GM12873 (cell line): ENCODE measurements at regions not wholly inside any gene's neighbourhood (a gene's known extent, or its start where the extent isn't known, plus 50 kb on each side); places are given as distances from the start of the nearest gene placed in this dataset.

Experiments
- TF ChIP-seq, protein P1 (sequence below): IDR thresholded peaks from 2 replicates; pipeline ENCODE4 v1.5.1; 2012; ENCODE audit warnings: low read depth, mild to moderate bottlenecking, moderate library complexity, low read length, control low read depth; ENCODE audit not compliant: insufficient read depth; ENCODE audit errors: missing control alignments

DNA sequence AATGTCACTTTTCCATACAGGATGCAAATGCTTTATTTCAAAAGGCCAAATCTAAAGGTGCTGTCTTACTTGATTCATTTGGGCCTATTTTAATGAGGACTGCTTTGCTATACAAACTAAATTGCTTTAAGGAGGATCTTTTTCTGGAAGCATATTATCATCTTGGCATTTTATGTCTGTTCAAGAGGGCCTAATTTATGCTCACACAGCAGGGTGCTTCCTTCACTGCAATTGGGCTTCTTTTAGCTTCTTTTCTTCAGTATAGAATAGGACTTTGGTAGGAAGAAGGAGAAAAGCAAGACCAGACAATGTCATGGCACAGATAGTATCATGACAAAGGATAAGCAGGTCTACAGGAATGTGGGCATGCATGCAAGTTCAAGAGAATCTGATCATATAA lies 222.4 kb upstream of the ANKRD50 start:
- TF ChIP-seq, protein P1, sequence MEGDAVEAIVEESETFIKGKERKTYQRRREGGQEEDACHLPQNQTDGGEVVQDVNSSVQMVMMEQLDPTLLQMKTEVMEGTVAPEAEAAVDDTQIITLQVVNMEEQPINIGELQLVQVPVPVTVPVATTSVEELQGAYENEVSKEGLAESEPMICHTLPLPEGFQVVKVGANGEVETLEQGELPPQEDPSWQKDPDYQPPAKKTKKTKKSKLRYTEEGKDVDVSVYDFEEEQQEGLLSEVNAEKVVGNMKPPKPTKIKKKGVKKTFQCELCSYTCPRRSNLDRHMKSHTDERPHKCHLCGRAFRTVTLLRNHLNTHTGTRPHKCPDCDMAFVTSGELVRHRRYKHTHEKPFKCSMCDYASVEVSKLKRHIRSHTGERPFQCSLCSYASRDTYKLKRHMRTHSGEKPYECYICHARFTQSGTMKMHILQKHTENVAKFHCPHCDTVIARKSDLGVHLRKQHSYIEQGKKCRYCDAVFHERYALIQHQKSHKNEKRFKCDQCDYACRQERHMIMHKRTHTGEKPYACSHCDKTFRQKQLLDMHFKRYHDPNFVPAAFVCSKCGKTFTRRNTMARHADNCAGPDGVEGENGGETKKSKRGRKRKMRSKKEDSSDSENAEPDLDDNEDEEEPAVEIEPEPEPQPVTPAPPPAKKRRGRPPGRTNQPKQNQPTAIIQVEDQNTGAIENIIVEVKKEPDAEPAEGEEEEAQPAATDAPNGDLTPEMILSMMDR = no peak

GRCh38 chr4:124933521-124933920 lies 221.0 kb upstream of the ANKRD50 start:
- TF ChIP-seq, protein P1 = no peak

DNA sequence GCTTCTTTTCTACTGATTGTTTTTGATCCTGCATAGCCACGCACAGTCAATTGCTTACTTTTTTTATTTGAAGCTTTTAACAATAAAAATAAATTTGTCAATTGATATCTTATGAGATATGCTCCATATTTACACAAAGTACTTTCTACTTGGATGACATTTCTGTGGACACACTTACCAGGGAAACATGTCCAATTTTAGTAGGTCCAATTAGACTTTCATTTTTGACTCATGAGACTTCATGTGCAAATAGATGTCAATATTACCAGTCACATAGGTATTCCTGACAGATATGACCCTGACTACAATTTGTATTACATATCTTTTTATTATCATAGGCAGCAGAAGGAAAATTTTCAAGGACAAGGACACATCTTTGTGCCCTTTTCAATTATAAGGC lies 219.9 kb upstream of the ANKRD50 start:
- TF ChIP-seq, protein P1 = no peak

GRCh38 chr4:124931050-124931449 lies 218.5 kb upstream of the ANKRD50 start:
- TF ChIP-seq, protein P1 = no peak

- TF ChIP-seq, protein P1 = no peak
Measured at GRCh38 chr4:124918559-124919122, 206.1 kb upstream of the ANKRD50 start.

DNA sequence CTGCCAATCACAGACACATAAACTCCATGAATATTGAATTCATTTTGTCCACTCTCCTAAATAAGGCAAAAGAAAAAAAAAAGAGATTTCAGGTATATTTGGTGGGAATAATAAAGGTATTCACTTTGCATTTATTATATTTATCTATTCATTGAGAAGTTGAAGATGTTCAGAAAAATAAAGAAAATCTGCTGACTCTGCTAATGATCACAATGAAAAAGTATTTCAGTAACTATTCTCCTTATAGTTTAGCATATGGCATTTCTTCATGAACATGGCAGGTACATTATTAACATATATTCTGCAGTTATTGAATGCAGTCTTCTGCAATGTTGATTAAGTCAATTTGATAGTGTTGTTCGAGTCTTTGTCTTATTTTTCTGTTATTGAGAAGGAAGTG lies 202.5 kb upstream of the ANKRD50 start:
- TF ChIP-seq, protein P1 = no peak

- TF ChIP-seq, protein P1 = no peak
Measured at GRCh38 chr4:124913237-124913636, 200.7 kb upstream of the ANKRD50 start.

DNA sequence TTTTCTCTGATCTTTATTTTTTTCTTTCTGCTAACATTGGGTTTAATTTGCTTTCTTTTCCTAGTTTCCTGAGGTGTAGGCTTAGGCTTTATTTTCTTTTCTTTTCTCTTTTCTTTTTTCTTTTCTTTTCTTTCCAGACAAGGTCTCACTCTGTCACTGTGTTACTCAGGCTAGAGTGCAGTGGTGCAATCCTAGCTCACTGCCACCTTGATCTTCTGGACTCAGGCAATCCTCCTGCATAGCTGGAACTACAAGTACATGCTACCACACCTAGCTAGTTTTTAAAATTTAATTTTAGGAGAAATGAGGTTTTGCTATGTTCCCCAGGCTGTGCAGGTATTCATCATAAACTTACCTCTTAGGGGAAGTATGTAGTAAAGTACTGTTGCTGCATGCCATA lies 197.8 kb upstream of the ANKRD50 start:
- TF ChIP-seq, protein P1 = no peak
